NCI-H1930 (cell line): ENCODE measurements at regions not wholly inside any gene's neighbourhood (a gene's known extent, or its start where the extent isn't known, plus 50 kb on each side); places are given as distances from the start of the nearest gene placed in this dataset.

Source experiments
- DNase-seq, 2 experiments: peaks; one replicate each; lab custom pipeline; 2025; lab: John Stamatoyannopoulos, UW

DNA sequence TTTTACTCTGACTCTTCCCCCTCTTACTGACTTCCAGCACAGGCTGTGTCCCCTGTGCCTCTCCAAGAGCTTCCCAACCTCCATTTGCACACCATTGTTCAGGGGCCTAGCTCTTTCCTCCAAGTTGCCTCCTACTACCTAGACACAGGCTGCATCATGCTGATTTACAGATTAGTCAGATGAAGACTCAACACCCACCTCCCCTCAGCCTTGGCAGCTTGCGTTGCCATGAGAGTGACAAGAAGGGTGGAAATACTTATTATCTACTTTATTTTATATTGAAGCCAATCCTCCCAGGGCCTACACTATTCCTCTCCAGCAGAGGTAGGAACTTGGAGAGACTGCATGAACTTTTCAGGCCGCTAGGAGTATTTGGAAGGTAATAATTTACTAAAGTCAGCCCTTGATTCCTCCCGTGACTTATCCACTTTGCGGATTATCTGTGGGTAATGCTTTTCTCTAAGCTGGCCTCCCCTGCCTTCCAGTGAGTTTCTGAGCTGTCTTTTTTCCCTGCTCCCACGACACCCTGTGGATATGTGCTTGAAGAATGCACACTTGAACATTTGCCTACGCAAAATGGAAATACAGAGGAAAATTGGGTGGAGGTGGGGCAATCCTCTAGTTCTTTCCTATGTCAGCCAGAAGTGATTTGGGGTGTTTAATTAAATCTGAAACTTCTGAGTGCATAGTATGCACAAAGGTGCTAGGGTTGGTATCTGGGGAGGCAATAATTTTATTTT lies 74.1 kb upstream of the TMEM164 start:
- no peak for DNase-seq

DNA sequence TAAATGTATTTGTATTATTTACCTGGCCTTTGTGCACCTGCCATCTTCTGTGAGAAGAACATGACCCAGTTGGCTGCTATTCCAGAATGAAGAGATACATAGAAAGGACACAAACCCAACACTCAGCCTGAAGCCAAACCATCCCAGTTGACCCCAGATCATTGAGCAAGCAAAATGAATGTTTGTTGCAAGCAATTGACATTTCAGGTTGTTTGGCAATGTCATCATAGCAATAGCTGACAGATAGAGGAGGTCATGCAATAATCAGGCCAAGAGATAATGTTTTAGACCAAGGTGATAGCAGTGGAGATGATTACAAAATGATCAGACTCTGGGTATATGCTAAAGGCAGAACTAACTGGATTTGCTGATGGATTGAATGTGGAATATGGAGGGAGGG lies 71.2 kb upstream of the TMEM164 start:
- no peak for DNase-seq

DNA sequence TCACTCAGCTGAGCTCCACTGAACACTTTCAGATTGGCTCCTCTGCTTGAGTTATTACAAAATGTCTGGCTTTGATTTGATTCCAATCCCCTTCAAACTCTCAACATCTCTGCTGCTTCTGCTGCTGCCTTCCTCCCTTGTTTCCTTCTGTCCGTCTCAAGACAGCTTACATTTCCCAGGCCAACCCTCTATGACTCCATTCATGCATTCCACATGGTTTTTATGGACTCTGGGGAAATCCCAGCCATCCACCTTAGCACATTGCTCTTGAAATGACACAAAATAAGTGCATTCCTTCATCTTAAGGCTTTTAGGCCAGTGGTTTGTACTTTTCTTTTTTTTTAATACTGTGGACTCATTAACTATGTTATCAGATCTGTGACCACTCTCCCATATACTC lies 68.5 kb upstream of the TMEM164 start:
- no peak for DNase-seq

DNA sequence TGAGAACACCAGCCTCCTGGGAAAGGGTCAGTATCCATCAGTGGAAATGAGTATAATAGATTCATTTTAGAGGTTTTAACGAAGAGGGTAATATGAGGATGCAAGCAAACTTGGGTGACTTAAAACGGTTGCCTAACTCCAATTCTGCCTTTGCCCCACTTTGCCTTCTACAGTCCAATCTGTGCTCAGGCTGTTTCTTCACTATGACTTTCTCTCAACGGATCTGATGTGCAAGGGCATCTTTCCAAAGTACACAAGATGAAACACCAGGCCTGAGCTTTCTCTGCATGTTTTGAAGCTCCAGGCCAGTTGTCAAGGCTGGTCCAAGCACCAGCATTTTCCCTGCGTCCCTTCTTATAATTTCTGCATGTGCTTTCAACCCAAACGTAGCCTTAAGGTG lies 68.0 kb upstream of the TMEM164 start:
- no peak for DNase-seq

DNA sequence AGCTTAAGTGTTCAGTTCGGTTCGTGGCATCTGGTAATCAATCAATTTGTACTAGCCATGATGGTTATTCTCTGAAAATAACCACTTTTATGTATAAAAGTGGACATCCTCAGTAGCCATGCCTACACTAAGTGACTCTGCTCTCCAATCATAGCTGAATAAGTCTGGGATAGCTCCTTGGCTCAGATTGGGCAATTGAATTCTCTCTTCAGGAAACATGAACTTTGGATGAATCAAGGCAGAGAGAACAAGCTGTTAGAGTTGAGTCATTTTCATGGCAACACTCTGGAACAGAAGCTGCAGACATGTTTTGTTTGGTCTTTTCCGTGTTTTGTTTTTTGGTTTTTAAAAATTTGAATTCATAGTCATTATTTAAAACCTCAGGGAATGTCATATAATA lies 66.8 kb upstream of the TMEM164 start:
- DNase-seq, result no peak

DNA sequence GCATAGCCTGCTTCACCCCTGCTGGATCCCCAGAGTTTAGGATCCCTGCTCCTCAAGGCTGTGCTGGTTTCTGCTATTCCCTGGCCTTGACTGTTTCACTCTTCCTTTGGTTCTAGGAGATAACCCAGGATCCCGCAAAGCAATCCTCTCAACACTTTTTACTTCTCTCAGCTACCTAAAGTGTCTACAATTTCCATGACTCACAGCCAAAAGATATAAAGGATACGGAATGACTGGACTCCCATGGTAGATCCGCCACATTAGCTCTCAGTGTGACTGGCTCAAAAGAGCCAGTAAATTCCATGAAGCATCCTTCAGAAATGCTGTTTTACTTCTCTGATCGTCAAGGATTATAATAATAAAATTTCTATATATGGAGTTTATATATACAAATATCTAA lies 66.3 kb upstream of the TMEM164 start:
- no peak for DNase-seq

DNA sequence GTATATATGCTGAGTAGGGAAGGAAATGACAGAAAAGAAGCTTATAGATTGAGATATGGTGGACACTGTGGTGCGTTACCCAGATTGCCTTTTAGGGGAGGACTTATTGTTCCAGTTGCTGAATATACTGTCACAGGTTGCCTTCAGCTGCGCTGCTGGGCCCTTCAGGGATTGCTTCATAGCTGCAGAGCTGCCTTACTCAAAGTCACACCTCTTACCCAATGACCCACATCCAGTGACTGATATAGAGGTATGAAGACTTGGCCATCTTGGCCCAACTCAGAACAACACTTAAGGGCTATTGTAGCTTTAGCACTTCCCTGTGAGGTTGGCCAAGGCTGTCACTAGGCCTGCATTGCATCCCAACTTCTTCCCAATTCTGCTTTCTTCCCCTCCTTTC lies 63.4 kb upstream of the TMEM164 start:
- no peak for DNase-seq

DNA sequence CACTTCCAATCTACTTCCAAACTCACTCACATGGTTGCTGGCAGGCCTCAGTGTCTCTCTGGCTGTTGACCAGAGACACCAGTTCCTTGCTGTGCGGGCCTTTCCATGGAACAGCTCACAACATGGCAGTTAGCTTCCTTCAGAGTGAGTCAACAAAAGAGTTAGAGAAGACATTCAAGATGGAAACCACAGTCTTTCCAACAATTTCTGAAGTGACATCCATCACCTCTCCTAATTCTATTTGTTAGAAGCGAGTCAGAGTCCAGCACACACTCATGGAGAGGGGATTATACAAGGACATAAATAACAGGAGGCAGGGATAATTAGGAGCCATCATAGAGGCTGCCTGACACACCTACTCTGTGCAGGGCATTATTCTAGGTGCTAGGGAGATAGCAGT lies 62.5 kb upstream of the TMEM164 start:
- no peak for DNase-seq

DNA sequence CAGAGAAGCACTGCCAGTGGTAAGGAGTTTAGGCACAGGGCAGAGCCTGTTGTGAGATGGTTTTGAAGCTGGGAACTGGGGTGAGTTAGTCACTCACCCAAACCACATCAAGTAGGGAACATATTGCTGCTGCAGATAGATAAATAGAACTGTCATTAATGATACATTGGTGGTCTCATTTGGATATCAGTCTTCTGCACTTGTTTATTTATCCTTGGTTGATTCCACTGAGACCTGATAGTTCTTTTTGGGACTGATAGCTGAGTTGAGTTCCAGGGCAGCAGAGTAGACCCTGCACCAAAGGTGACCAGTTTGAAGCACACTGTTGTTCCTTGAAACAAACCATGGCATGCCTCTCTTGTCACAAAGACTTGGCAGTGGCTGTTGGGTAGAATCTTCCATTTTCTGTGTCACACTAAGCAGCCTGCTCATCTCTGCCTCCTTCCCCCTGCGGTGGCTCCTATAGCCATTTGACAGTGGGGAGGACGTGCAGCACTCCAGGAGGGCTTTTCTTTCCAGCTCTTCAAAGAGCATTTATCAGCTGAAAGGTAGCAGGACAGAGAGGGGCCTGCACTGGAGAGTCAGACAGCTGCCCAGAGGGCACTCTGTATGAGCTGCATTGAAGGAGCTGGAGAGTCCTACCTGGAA lies 59.7 kb upstream of the TMEM164 start:
- no peak for DNase-seq

DNA sequence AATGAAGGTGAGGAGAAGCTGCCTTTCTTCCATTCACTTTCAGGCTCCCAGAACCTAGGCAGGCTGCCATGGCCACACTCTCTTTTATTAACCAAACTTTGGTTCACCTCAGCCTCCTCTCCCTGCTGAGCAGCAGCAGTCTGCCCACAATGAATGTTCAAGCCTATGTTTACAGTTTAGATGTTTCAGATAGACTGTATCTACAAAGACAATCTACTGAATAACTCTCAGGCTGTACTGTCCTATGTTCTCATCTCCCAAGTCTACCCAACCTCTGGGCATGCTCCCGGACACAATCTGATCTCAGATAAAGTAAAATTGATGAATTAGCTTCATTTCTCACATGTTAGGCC lies 59.2 kb upstream of the TMEM164 start:
- DNase-seq, result no peak

DNA sequence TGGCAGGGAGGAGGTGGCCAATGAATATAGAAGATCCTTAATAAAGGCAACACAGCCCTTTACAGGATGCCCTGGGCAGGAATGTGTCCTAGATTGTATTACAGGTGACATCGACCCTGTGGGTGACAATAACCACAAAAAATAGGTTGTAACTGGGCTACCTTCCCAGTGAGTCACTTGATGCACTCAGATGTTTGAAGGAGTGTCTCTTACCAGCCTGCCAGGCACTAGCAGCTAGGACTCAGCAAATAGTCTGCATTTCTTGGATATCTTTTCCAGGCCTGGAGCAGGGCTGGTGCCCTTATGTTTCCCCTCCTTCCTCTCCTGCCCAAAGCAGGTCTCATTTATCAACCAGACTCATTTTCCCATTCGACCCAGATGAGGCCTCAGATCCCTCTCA lies 50.9 kb upstream of the TMEM164 start:
- no peak for DNase-seq

DNA sequence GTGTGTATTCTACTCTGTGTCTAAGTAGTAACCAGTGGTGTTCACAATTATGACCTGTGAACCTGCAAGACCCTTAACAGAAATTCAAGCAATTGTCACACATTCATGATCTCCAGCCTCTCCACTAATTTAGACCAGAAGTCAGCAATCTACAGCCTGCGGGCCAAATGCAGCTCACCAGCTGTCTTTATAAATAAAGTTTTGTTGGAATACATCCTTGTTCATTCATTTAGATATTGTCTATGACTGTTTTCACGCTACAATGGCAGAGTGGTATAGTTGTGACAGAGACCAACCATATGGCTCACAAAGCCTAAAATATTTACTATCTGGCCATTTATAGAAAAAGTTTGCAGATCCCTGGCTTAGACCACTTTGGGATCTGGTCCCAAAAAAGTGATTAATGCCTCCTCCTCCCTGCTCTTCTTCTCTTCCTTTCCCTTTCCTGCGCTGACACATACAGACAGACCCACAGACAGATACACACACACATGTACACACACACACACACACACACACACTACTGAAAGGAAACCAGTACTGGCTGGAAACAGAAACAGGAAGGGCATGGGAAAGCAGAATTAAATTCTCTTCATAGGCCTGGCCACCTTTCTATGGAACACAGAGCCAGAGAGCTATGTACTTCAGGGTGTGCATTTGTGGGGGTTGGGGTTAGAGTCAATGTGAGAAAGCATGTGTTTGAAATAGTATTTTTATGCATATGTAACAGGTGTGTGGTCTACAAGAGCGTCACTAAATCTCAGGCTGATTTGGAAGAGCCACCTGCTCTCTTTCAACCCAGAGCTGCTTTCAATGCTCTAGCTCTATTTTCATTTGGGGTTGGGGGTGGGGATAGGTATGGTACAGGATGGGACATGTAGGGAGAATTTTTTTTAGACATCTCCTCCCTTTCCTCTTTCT lies 49.7 kb upstream of the TMEM164 start:
- DNase-seq, result no peak
